ENCODE measurements at regions not wholly inside any gene's neighbourhood (a gene's known extent, or its start where the extent isn't known, plus 50 kb on each side); places are given as distances from the start of the nearest gene placed in this dataset.

DNA sequence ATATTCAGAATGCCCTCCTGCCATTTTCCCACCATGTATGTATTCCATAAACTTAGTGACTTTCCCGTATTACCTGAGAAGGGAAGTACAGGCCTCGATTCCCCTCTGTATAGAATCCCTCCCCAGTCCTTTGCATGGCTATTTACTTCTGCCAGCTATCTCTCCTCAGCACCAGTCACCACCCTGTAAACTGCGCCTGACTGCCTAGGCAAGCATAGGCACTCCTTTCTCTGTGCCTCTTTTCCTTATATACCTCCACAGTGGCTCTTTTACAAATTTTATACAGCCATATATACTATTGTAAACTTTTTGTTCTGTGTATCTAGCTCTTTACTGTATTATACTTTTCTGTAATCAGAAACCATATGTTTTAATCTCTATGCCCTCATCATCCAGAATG lies 130.9 kb upstream of the TET2 start:
- TF ChIP-seq EZH2phosphoT487 (conservative IDR thresholded peaks at IDR 0.05; ENCODE audit: low read length): no peak
- TF ChIP-seq, protein P1, sequence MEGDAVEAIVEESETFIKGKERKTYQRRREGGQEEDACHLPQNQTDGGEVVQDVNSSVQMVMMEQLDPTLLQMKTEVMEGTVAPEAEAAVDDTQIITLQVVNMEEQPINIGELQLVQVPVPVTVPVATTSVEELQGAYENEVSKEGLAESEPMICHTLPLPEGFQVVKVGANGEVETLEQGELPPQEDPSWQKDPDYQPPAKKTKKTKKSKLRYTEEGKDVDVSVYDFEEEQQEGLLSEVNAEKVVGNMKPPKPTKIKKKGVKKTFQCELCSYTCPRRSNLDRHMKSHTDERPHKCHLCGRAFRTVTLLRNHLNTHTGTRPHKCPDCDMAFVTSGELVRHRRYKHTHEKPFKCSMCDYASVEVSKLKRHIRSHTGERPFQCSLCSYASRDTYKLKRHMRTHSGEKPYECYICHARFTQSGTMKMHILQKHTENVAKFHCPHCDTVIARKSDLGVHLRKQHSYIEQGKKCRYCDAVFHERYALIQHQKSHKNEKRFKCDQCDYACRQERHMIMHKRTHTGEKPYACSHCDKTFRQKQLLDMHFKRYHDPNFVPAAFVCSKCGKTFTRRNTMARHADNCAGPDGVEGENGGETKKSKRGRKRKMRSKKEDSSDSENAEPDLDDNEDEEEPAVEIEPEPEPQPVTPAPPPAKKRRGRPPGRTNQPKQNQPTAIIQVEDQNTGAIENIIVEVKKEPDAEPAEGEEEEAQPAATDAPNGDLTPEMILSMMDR (IDR thresholded peaks at IDR 0.05; ENCODE audit: insufficient read depth, low read length, poor library complexity, severe bottlenecking): no peak

Data from SU-DHL-6 (cell line).